Stimulated activated CD8-positive, alpha-beta memory T cell treated with anti-CD3 and anti-CD28 coated beads, Interleukin-7, amount 100 ng/mL, for 4 hours (primary cell): ENCODE measurements at regions not wholly inside any gene's neighbourhood (a gene's known extent, or its start where the extent isn't known, plus 50 kb on each side); places are given as distances from the start of the nearest gene placed in this dataset.
"Not testable (repeated sequence)": the region's sequence is repeated elsewhere in the genome, so short reads cannot be mapped to it uniquely, and the experiment has no call there.

Experiments used
- DNase-seq, 2 donors: peaks; one replicate each; pipeline ENCODE4 v3.0.0-alpha.2; 2020; ENCODE audit warnings: low read depth in 2 of 2

GRCh38 chr1:204782118-204782700, 88.5 kb upstream of the NFASC start:
- no peak for DNase-seq

- DNase-seq, result not testable (repeated sequence)
Observed at GRCh38 chr1:204785023-204785422, 85.6 kb upstream of the NFASC start.

- DNase-seq, result no peak
Observed at GRCh38 chr1:204788470-204788869, 82.2 kb upstream of the NFASC start.

GRCh38 chr1:204791453-204792353, 79.0 kb upstream of the NFASC start:
- DNase-seq, result peak; percentile 53 to 64

GRCh38 chr1:204792354-204792692, 78.3 kb upstream of the NFASC start:
- DNase-seq, result no peak

GRCh38 chr1:204793259-204793914, 77.3 kb upstream of the NFASC start:
- no peak for DNase-seq

GRCh38 chr1:204796886-204797285, 73.8 kb upstream of the NFASC start:
- DNase-seq, result not testable (repeated sequence)

DNA sequence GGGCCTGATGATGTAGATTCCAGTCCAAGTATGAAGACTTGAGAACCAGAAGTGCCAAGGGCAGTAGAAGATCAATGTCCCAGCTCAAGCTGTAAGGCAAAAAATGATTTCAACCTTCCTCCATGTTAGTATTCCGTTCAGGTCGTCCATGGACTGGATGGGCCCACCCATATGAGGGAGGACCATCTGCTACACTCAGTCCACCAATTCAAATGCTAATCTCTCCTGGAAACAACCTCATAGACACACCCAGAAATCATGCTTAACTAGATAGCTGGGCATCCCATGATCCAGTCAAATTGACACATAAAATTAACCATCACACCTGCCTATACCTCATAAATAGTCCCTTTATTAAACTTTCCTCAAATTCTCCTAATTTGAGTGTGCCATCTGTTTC, 73.3 kb upstream of the NFASC start:
- DNase-seq, result no peak

GRCh38 chr1:204799630-204800029, 71.0 kb upstream of the NFASC start:
- no peak for DNase-seq

DNA sequence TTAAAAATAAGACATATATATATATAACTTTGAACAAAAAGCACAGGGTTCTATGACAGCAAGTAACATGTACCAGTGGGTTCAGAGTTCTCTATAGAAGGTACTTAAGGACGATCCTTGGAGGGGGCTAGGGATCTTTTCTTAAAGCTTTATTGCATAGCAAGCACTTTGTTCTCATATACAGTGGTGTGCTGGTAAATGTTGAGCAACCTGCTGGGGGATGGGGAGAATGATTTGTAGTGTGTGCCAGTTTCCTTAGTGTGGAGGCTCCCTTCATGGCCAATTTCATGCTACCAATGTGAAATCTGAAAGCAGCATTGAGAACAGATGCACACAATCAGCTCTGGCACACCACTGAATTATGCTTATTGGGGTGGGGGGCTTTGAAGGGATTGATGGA, 69.5 kb upstream of the NFASC start:
- DNase-seq, result no peak

- no peak for DNase-seq
Observed at GRCh38 chr1:204802401-204803175, 68.1 kb upstream of the NFASC start.

- no peak for DNase-seq
Observed at GRCh38 chr1:204803607-204804006, 67.1 kb upstream of the NFASC start.

DNA sequence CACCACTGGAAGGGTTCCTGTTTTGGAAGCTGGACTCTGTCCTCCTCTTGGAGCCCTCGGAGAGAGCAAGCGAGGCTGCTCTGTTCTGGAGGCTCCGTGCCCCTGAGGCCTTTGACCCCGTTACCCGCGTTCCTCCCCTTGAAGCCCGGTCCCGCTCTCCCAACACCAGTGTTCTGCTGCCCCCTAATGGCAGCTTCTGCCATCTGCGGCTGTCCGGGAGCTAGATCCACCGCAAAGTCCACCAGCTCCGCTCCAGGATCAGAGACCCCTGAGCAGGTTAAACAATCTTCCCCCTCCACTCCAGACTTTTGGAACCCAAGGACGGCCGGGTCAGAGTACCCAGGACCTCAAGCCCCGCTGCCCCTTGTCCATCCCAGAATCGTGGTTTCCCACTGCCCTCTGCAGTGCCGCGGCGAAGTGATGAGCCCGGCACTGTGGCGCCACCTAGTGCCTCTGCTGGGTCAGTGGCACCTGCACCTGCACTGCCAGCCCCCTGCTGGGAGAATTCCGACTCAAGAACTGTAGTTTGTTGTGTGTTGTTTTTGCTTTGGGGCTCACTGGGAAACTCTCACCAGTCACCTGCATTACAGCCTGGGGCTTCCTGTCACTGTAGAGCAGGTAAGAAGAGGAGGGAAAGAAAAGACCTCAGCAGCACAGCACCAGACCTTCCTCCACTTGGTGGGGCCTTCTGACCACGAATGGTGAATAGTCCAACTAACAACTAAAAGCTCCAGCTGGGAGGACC, 63.5 kb upstream of the NFASC start:
- peak; percentile 58 to 66 for DNase-seq

DNA sequence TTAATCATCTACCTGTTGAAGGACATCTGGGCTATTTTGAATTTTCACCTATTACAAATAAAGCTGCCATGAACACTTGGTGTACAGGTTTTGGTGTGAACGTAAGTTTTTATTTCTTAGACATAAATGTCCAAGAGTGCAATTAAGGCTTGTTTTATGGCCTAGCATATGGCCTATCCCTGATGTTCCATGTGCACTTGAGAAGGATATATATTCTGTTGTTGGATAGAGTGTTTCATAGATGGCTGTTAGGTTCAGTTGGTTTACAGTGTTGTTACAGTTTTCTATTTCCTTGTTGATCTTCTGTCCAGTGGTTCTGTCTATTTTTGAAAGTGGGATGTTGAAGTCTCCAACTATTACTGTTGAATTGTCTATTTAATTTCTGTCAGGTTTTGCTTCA, 61.2 kb upstream of the NFASC start:
- DNase-seq, result no peak

- no peak for DNase-seq
Observed at GRCh38 chr1:204812842-204813241, 57.8 kb upstream of the NFASC start.

DNA sequence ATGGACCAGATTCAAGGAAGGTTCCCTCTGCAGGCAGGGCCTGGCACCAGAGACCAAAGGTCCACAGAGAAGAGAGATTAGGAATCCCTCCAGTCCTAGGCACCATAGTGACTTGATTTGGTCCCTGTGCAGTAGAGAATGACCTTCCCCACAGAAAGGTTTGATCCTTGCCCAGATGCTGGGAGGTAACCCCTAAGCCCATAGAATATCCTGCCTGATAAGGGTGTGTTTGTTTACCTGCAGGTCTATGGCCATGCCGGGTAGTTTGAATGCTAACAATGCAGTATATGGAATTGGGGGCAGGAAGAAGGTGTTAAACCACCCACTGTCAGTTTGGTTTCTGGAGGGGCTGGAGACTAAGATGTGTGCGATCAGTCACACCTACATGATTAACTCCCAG, 57.1 kb upstream of the NFASC start:
- DNase-seq, result no peak

GRCh38 chr1:204814166-204814884, 56.3 kb upstream of the NFASC start:
- no peak for DNase-seq

- DNase-seq, result no peak
Observed at GRCh38 chr1:204817341-204817740, 53.3 kb upstream of the NFASC start.

DNA sequence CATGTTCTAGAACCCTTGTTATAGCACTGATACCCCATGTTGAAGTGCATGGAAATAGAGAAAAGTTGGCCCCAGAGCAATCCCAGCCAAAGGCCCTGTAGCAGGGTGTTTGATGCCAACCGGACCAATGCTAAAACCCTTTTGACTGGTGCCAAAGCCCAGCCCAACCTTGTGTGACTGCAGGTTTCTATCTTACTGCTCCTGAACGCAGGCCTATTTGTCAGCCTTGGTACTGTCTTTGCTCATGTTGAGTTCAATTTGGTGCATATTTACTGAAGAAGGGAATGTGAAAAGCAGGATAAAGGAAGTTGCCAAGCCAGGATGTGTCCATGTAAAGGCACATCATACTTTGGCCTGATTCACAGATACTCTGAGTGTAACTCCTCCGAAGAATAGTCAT, 51.7 kb upstream of the NFASC start:
- DNase-seq, result no peak

GRCh38 chr1:204819495-204819894, 51.2 kb upstream of the NFASC start:
- DNase-seq, result no peak
